DND-41 (cell line): ENCODE measurements at regions not wholly inside any gene's neighbourhood (a gene's known extent, or its start where the extent isn't known, plus 50 kb on each side); places are given as distances from the start of the nearest gene placed in this dataset.

Source experiments
- EZH2 ChIP-seq: IDR thresholded peaks from 3 replicates; pipeline ENCODE4 v1.6.1; 2012; ENCODE audit warnings: borderline replicate concordance, low read depth, mild to moderate bottlenecking, moderate library complexity, low read length, inconsistent platforms; ENCODE audit not compliant: severe bottlenecking
- TF ChIP-seq, protein P1 (sequence below): IDR thresholded peaks from 2 replicates; pipeline ENCODE4 v1.5.1; 2012; ENCODE audit warnings: borderline replicate concordance, low read length, moderate library complexity, mild to moderate bottlenecking; ENCODE audit not compliant: poor library complexity, severe bottlenecking; ENCODE audit errors: extremely low read depth

GRCh38 chr2:128979182-128979581, 660.5 kb upstream of the HS6ST1 start:
- TF ChIP-seq, protein P1, sequence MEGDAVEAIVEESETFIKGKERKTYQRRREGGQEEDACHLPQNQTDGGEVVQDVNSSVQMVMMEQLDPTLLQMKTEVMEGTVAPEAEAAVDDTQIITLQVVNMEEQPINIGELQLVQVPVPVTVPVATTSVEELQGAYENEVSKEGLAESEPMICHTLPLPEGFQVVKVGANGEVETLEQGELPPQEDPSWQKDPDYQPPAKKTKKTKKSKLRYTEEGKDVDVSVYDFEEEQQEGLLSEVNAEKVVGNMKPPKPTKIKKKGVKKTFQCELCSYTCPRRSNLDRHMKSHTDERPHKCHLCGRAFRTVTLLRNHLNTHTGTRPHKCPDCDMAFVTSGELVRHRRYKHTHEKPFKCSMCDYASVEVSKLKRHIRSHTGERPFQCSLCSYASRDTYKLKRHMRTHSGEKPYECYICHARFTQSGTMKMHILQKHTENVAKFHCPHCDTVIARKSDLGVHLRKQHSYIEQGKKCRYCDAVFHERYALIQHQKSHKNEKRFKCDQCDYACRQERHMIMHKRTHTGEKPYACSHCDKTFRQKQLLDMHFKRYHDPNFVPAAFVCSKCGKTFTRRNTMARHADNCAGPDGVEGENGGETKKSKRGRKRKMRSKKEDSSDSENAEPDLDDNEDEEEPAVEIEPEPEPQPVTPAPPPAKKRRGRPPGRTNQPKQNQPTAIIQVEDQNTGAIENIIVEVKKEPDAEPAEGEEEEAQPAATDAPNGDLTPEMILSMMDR, result no peak
- TF ChIP-seq EZH2, result no peak
